ENCODE measurements at regions not wholly inside any gene's neighbourhood (a gene's known extent, or its start where the extent isn't known, plus 50 kb on each side); places are given as distances from the start of the nearest gene placed in this dataset.
"Not testable (repeated sequence)": the region's sequence is repeated elsewhere in the genome, so short reads cannot be mapped to it uniquely, and the experiment has no call there.

- TF ChIP-seq, protein P1, sequence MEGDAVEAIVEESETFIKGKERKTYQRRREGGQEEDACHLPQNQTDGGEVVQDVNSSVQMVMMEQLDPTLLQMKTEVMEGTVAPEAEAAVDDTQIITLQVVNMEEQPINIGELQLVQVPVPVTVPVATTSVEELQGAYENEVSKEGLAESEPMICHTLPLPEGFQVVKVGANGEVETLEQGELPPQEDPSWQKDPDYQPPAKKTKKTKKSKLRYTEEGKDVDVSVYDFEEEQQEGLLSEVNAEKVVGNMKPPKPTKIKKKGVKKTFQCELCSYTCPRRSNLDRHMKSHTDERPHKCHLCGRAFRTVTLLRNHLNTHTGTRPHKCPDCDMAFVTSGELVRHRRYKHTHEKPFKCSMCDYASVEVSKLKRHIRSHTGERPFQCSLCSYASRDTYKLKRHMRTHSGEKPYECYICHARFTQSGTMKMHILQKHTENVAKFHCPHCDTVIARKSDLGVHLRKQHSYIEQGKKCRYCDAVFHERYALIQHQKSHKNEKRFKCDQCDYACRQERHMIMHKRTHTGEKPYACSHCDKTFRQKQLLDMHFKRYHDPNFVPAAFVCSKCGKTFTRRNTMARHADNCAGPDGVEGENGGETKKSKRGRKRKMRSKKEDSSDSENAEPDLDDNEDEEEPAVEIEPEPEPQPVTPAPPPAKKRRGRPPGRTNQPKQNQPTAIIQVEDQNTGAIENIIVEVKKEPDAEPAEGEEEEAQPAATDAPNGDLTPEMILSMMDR (conservative IDR thresholded peaks at IDR 0.05; ENCODE audit: low read depth, low read length): not testable (repeated sequence)
- not testable (repeated sequence) for TF ChIP-seq MAFK, POLR2A (IDR thresholded peaks at IDR 0.05; ENCODE audit: low read depth, low read length)
- TF ChIP-seq, protein P2, sequence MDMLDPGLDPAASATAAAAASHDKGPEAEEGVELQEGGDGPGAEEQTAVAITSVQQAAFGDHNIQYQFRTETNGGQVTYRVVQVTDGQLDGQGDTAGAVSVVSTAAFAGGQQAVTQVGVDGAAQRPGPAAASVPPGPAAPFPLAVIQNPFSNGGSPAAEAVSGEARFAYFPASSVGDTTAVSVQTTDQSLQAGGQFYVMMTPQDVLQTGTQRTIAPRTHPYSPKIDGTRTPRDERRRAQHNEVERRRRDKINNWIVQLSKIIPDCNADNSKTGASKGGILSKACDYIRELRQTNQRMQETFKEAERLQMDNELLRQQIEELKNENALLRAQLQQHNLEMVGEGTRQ (IDR thresholded peaks at IDR 0.05; ENCODE audit: low read depth, low read length): not testable (repeated sequence)
Measured at GRCh38 chr3:137153046-137153445, 195.3 kb downstream of the IL20RB start.
